IPS-18a (cell line): ENCODE measurements at regions not wholly inside any gene's neighbourhood (a gene's known extent, or its start where the extent isn't known, plus 50 kb on each side); places are given as distances from the start of the nearest gene placed in this dataset.

Source experiments
- H3K27ac ChIP-seq: one replicate; pipeline ENCODE4 v1.5.1; 2013; ENCODE audit warnings: low read length
- H3K27me3 ChIP-seq: one replicate; pipeline ENCODE4 v1.6.1; 2013; ENCODE audit warnings: mild to moderate bottlenecking, low read length; ENCODE audit not compliant: control insufficient read depth, insufficient read depth
- H3K36me3 ChIP-seq: one replicate; pipeline ENCODE4 v1.6.1; 2013; ENCODE audit warnings: low read depth, low read length; ENCODE audit not compliant: control insufficient read depth
- H3K4me1 ChIP-seq: one replicate; pipeline ENCODE4 v1.6.1; 2013; ENCODE audit warnings: low read depth, low read length; ENCODE audit not compliant: control insufficient read depth
- H3K4me3 ChIP-seq: one replicate; pipeline ENCODE4 v1.5.1; 2013; ENCODE audit warnings: low read length
- H3K9ac ChIP-seq: one replicate; pipeline ENCODE4 v1.6.1; 2013; ENCODE audit warnings: mild to moderate bottlenecking, low read length, moderate library complexity
- H3K9me3 ChIP-seq: one replicate; pipeline ENCODE4 v1.6.1; 2013; ENCODE audit warnings: low read depth, low read length; ENCODE audit not compliant: control insufficient read depth

- H3K9me3 ChIP-seq = no peaks in the 10 kb centered on the region
- H3K9ac ChIP-seq = no peak overlapping the region
- no peak overlapping the region for H3K4me3 ChIP-seq
- no peaks in the 10 kb centered on the region for H3K36me3 ChIP-seq
- no peaks in the 10 kb centered on the region for H3K27me3 ChIP-seq
- H3K27ac ChIP-seq = no peak overlapping the region
- H3K4me1 ChIP-seq = no peaks in the 10 kb centered on the region
Observed at GRCh38 chr6:132218059-132218696, 183.1 kb downstream of the MOXD1 start.

GRCh38 chr6:132215805-132216204, 185.5 kb downstream of the MOXD1 start:
- no peaks in the 10 kb centered on the region for H3K36me3 ChIP-seq
- no peaks in the 10 kb centered on the region for H3K4me1 ChIP-seq
- no peak overlapping the region for H3K27ac ChIP-seq

GRCh38 chr6:132214716-132215115, 186.6 kb downstream of the MOXD1 start:
- H3K36me3 ChIP-seq = no peaks in the 10 kb centered on the region
- no peak overlapping the region for H3K9ac ChIP-seq
- no peak overlapping the region for H3K4me3 ChIP-seq
- no peaks in the 10 kb centered on the region for H3K27me3 ChIP-seq
- no peaks in the 10 kb centered on the region for H3K9me3 ChIP-seq
- no peaks in the 10 kb centered on the region for H3K4me1 ChIP-seq
- H3K27ac ChIP-seq = no peak overlapping the region

More at GRCh38 chr6:132215805-132216204, 185.5 kb downstream of the MOXD1 start:
- H3K27me3 ChIP-seq = no peaks in the 10 kb centered on the region
- no peaks in the 10 kb centered on the region for H3K9me3 ChIP-seq
- no peak overlapping the region for H3K9ac ChIP-seq
- no peak overlapping the region for H3K4me3 ChIP-seq

- H3K27ac ChIP-seq = no peak overlapping the region
- no peaks in the 10 kb centered on the region for H3K27me3 ChIP-seq
Observed at GRCh38 chr6:132213732-132214131, 187.5 kb downstream of the MOXD1 start.

GRCh38 chr6:132213191-132213590, 188.1 kb downstream of the MOXD1 start:
- Histone ChIP-seq H3K36me3 (no peaks in the 10 kb centered on the region), H3K4me3 (no peak overlapping the region), H3K4me1 (no peaks in the 10 kb centered on the region), H3K9ac (no peak overlapping the region), H3K9me3 (no peaks in the 10 kb centered on the region), H3K27ac (no peak overlapping the region), H3K27me3 (no peaks in the 10 kb centered on the region)

More at GRCh38 chr6:132213732-132214131, 187.5 kb downstream of the MOXD1 start:
- Histone ChIP-seq H3K4me1 (no peaks in the 10 kb centered on the region), H3K4me3 (no peak overlapping the region), H3K9ac (no peak overlapping the region), H3K9me3 (no peaks in the 10 kb centered on the region), H3K36me3 (no peaks in the 10 kb centered on the region)

- H3K9me3 ChIP-seq = no peaks in the 10 kb centered on the region
- H3K4me3 ChIP-seq = no peak overlapping the region
- no peak overlapping the region for H3K9ac ChIP-seq
- H3K36me3 ChIP-seq = no peaks in the 10 kb centered on the region
- no peaks in the 10 kb centered on the region for H3K27me3 ChIP-seq
- no peak overlapping the region for H3K27ac ChIP-seq
- no peaks in the 10 kb centered on the region for H3K4me1 ChIP-seq
Observed at GRCh38 chr6:132210886-132211563, 190.2 kb downstream of the MOXD1 start.

GRCh38 chr6:132209351-132209750, 191.9 kb downstream of the MOXD1 start:
- Histone ChIP-seq H3K27me3 (no peaks in the 10 kb centered on the region), H3K36me3 (no peaks in the 10 kb centered on the region), H3K27ac (no peak overlapping the region), H3K4me1 (no peaks in the 10 kb centered on the region), H3K9ac (no peak overlapping the region), H3K9me3 (no peaks in the 10 kb centered on the region), H3K4me3 (no peak overlapping the region)

GRCh38 chr6:132207991-132208390, 193.3 kb downstream of the MOXD1 start:
- Histone ChIP-seq H3K27me3 (no peaks in the 10 kb centered on the region), H3K27ac (no peak overlapping the region), H3K4me3 (no peak overlapping the region), H3K4me1 (no peaks in the 10 kb centered on the region), H3K9me3 (no peaks in the 10 kb centered on the region), H3K36me3 (no peaks in the 10 kb centered on the region), H3K9ac (no peak overlapping the region)

- no peak overlapping the region for H3K27ac ChIP-seq
- no peaks in the 10 kb centered on the region for H3K36me3 ChIP-seq
- no peaks in the 10 kb centered on the region for H3K27me3 ChIP-seq
- no peaks in the 10 kb centered on the region for H3K9me3 ChIP-seq
- H3K4me1 ChIP-seq = no peaks in the 10 kb centered on the region
- no peak overlapping the region for H3K9ac ChIP-seq
- no peak overlapping the region for H3K4me3 ChIP-seq
Observed at GRCh38 chr6:132205946-132206345, 195.3 kb downstream of the MOXD1 start.

- H3K36me3 ChIP-seq = no peaks in the 10 kb centered on the region
- H3K4me1 ChIP-seq = no peaks in the 10 kb centered on the region
- no peak overlapping the region for H3K4me3 ChIP-seq
- no peaks in the 10 kb centered on the region for H3K9me3 ChIP-seq
- no peak overlapping the region for H3K9ac ChIP-seq
- H3K27me3 ChIP-seq = no peaks in the 10 kb centered on the region
- no peak overlapping the region for H3K27ac ChIP-seq
Observed at GRCh38 chr6:132204591-132204990, 196.7 kb downstream of the MOXD1 start.

GRCh38 chr6:132202574-132202973, 198.7 kb downstream of the MOXD1 start:
- Histone ChIP-seq H3K4me3 (no peak overlapping the region), H3K4me1 (no peaks in the 10 kb centered on the region), H3K27ac (no peak overlapping the region), H3K9me3 (no peaks in the 10 kb centered on the region), H3K36me3 (no peaks in the 10 kb centered on the region), H3K27me3 (no peaks in the 10 kb centered on the region), H3K9ac (no peak overlapping the region)

GRCh38 chr6:132199343-132199742, 201.9 kb downstream of the MOXD1 start:
- Histone ChIP-seq H3K9me3 (no peaks in the 10 kb centered on the region), H3K36me3 (no peaks in the 10 kb centered on the region), H3K9ac (no peak overlapping the region), H3K27me3 (no peaks in the 10 kb centered on the region), H3K4me1 (no peaks in the 10 kb centered on the region), H3K4me3 (no peak overlapping the region), H3K27ac (no peak overlapping the region)
